A549 (cell line): ENCODE measurements at regions not wholly inside any gene's neighbourhood (a gene's known extent, or its start where the extent isn't known, plus 50 kb on each side); places are given as distances from the start of the nearest gene placed in this dataset.

Experiments
- ATAC-seq, 2 experiments: fragments of 200-7000 bp in 1 of 2; fragments of >200 bp in 1 of 2; cut with Nextera tagmentation in 1 of 2; cut with Tn5 transposase in 1 of 2; 3 replicates each; pipeline versions ENCODE4 v1.8.0 to v1.9.1; 2018 to 2020; ENCODE audit warnings: mild to moderate bottlenecking in 1 of 2, moderate library complexity in 1 of 2
- CTCF ChIA-PET: fragments of 300-600 bp; sonication (Branson Sonifier 250); formaldehyde crosslinking; extraction: SDS; loops from one replicate; lab custom pipeline; 2021; ENCODE audit warnings: antibody characterized with exemption, inconsistent platforms; lab: Yijun Ruan, JAX
- POLR2A ChIA-PET: fragments of 350-600 bp; formaldehyde crosslinking; extraction: SDS; loops from one replicate; lab custom pipeline; 2021; ENCODE audit warnings: antibody characterized with exemption, inconsistent platforms; lab: Yijun Ruan, JAX
- DNase-seq, 2 experiments: peaks; one replicate each; pipeline versions ENCODE4 v3.0.0 to v3.0.0-alpha.2; 2011 to 2016; ENCODE audit warnings: low read depth in 1 of 2, low spot score in 1 of 2
- FAIRE-seq: peaks from 2 replicates; lab custom pipeline; 2011; peaks lifted over from hg19 to GRCh38; lab: Jason Lieb, UNC
- H3K27ac ChIP-seq, 2 experiments: fragments of >200 bp; sonication (Bioruptor Twin); formaldehyde crosslinking; 3 replicates each; pipeline ENCODE4 v1.5.1; 2016 to 2017
- H3K4me1 ChIP-seq: fragments of >200 bp; sonication (Bioruptor Twin); formaldehyde crosslinking; 3 replicates; pipeline ENCODE4 v1.6.1; 2016
- H3K4me2 ChIP-seq: fragments of >200 bp; sonication (Bioruptor Twin); formaldehyde crosslinking; 3 replicates; pipeline ENCODE4 v1.6.1; 2016
- H3K4me3 ChIP-seq: fragments of >200 bp; sonication (Bioruptor Twin); formaldehyde crosslinking; 3 replicates; pipeline ENCODE4 v1.5.1; 2016
- H3K9me3 ChIP-seq: fragments of >200 bp; sonication (Bioruptor Twin); formaldehyde crosslinking; 3 replicates; pipeline ENCODE4 v1.6.1; 2016
- BCL3 ChIP-seq: fragments of >200 bp; sonication (Bioruptor Twin); formaldehyde crosslinking; IDR thresholded peaks from 3 replicates; pipeline ENCODE4 v1.6.1; 2016
- BHLHE40 ChIP-seq: IDR thresholded peaks from 2 replicates; pipeline ENCODE4 v1.6.1; 2012; ENCODE audit warnings: low read depth, low read length, inconsistent platforms
- CBX2 ChIP-seq: fragments of 200-600 bp; sonication (generic); IDR thresholded peaks from 2 replicates; pipeline ENCODE4 v1.6.1; 2016; ENCODE audit warnings: low read depth, mild to moderate bottlenecking, borderline replicate concordance
- CBX8 ChIP-seq: fragments of 200-600 bp; sonication (generic); IDR thresholded peaks from 2 replicates; pipeline ENCODE4 v1.6.1; 2016
- CHD2 ChIP-seq: fragments of 150-350 bp; IDR thresholded peaks from 2 replicates; pipeline ENCODE4 v1.6.1; 2014; ENCODE audit warnings: low read length; ENCODE audit not compliant: partially characterized antibody
- CHD4 ChIP-seq: fragments of 200-600 bp; sonication (generic); IDR thresholded peaks from 2 replicates; pipeline ENCODE4 v1.6.1; 2016; ENCODE audit warnings: antibody characterized with exemption, mild to moderate bottlenecking, borderline replicate concordance
- EHF ChIP-seq: fragments of 250-450 bp; sonication (Bioruptor Pico); IDR thresholded peaks from 2 replicates; pipeline ENCODE4 v1.5.0; 2020; ENCODE audit warnings: mild to moderate bottlenecking
- EHMT2 ChIP-seq: fragments of 200-600 bp; sonication (generic); IDR thresholded peaks from 2 replicates; pipeline ENCODE4 v1.6.1; 2016; ENCODE audit warnings: antibody characterized with exemption, low read depth, mild to moderate bottlenecking, moderate library complexity
- EP300 ChIP-seq, 2 experiments: fragments of >200 bp; sonication (Bioruptor Twin); formaldehyde crosslinking; IDR thresholded peaks; 2 replicates in 1 of 2; 3 replicates in 1 of 2; pipeline ENCODE4 v1.6.1; 2016 to 2017
- GATA3 ChIP-seq: IDR thresholded peaks from 2 replicates; pipeline ENCODE4 v1.6.1; 2012; ENCODE audit warnings: borderline replicate concordance
- HDAC2 ChIP-seq: fragments of 200-600 bp; sonication (generic); IDR thresholded peaks from 2 replicates; pipeline ENCODE4 v1.6.1; 2016
- HES2 ChIP-seq: fragments of >200 bp; sonication (Bioruptor Twin); formaldehyde crosslinking; IDR thresholded peaks from 2 replicates; pipeline ENCODE4 v1.6.1; 2016
- HOXA7 ChIP-seq: fragments of 250-450 bp; sonication (Bioruptor Pico); IDR thresholded peaks from 2 replicates; pipeline ENCODE4 v1.5.0; 2020; ENCODE audit warnings: mild to moderate bottlenecking, moderate library complexity
- JUN ChIP-seq, 2 experiments: fragments of >200 bp; sonication (Bioruptor Twin); formaldehyde crosslinking; IDR thresholded peaks; 2 replicates in 1 of 2; 3 replicates in 1 of 2; pipeline ENCODE4 v1.6.1; 2016 to 2017
- JUNB ChIP-seq: fragments of >200 bp; sonication (Bioruptor Twin); formaldehyde crosslinking; IDR thresholded peaks from 2 replicates; pipeline ENCODE4 v1.6.1; 2016
- MAX ChIP-seq: IDR thresholded peaks from 2 replicates; pipeline ENCODE4 v1.6.1; 2012
- MAZ ChIP-seq: fragments of 150-350 bp; IDR thresholded peaks from 2 replicates; pipeline ENCODE4 v1.6.1; 2014; ENCODE audit warnings: antibody characterized with exemption, low read depth, low read length, borderline replicate concordance
- NR3C1 ChIP-seq: fragments of >200 bp; sonication (Bioruptor Twin); formaldehyde crosslinking; IDR thresholded peaks from 3 replicates; pipeline ENCODE4 v1.6.1; 2017
- PBX3 ChIP-seq: IDR thresholded peaks from 2 replicates; pipeline ENCODE4 v1.6.1; 2012
- PHF8 ChIP-seq: fragments of 200-600 bp; sonication (generic); IDR thresholded peaks from 2 replicates; pipeline ENCODE4 v1.6.1; 2016; ENCODE audit warnings: low read depth, mild to moderate bottlenecking, antibody characterized with exemption, moderate library complexity, borderline replicate concordance
- POLR2A ChIP-seq: IDR thresholded peaks from 2 replicates; pipeline ENCODE4 v1.6.1; 2012; ENCODE audit warnings: mild to moderate bottlenecking, low read length
- POLR2AphosphoS2 ChIP-seq: conservative IDR thresholded peaks from 2 replicates; pipeline ENCODE4 v1.6.1; 2012; ENCODE audit warnings: low read length, improper control_type of control experiment, inconsistent platforms
- RAD21 ChIP-seq, 2 experiments: fragments of >200 bp in 1 of 2; sonication (Bioruptor Twin) in 1 of 2; formaldehyde crosslinking in 1 of 2; IDR thresholded peaks in 1 of 2; conservative IDR thresholded peaks in 1 of 2; 2 replicates in 1 of 2; 3 replicates in 1 of 2; pipeline ENCODE4 v1.6.1; 2012 to 2018; ENCODE audit warnings: inconsistent platforms in 1 of 2
- RARB ChIP-seq: fragments of 250-450 bp; sonication (Bioruptor Pico); IDR thresholded peaks from 2 replicates; pipeline ENCODE4 v1.8.0; 2021; ENCODE audit warnings: mild to moderate bottlenecking, moderate library complexity
- RNF2 ChIP-seq: fragments of 200-600 bp; sonication (generic); IDR thresholded peaks from 2 replicates; pipeline ENCODE4 v1.6.1; 2016; ENCODE audit warnings: low read depth, mild to moderate bottlenecking, antibody characterized with exemption, moderate library complexity, borderline replicate concordance
- SMC3 ChIP-seq: fragments of >200 bp; sonication (Bioruptor Twin); formaldehyde crosslinking; IDR thresholded peaks from 3 replicates; pipeline ENCODE4 v1.6.1; 2018; ENCODE audit warnings: inconsistent platforms
- SREBF2 ChIP-seq: fragments of 450-650 bp; IDR thresholded peaks from 2 replicates; pipeline ENCODE4 v1.6.1; 2014; ENCODE audit warnings: mild to moderate bottlenecking, moderate library complexity
- ZFP36 ChIP-seq: fragments of 450-650 bp; IDR thresholded peaks from 2 replicates; pipeline ENCODE4 v1.6.1; 2014; ENCODE audit warnings: borderline replicate concordance; ENCODE audit not compliant: partially characterized antibody
- ZNF302 ChIP-seq: fragments of 250-450 bp; sonication (Bioruptor Pico); IDR thresholded peaks from 2 replicates; pipeline ENCODE4 v1.9.0; 2021; ENCODE audit warnings: inconsistent platforms, mild to moderate bottlenecking, moderate library complexity
- WGBS: methylation state at CpG from one replicate; pipeline ENCODE4 v1.1.6; 2017; ENCODE audit errors: missing lambda C conversion rate; 5-methylcytosine and 5-hydroxymethylcytosine counted together
- TF ChIP-seq, protein P1 (sequence below): fragments of >200 bp; sonication (Bioruptor Twin); formaldehyde crosslinking; IDR thresholded peaks from 3 replicates; pipeline ENCODE4 v1.5.1; 2016
- TF ChIP-seq, protein P2 (sequence below): fragments of 450-650 bp; IDR thresholded peaks from 2 replicates; pipeline ENCODE4 v1.6.1; 2014; ENCODE audit warnings: antibody characterized with exemption
- TF ChIP-seq, protein P3 (sequence below): fragments of 200-600 bp; sonication (generic); IDR thresholded peaks from 2 replicates; pipeline ENCODE4 v1.6.1; 2016; ENCODE audit warnings: antibody characterized with exemption, mild to moderate bottlenecking, moderate library complexity

DNA sequence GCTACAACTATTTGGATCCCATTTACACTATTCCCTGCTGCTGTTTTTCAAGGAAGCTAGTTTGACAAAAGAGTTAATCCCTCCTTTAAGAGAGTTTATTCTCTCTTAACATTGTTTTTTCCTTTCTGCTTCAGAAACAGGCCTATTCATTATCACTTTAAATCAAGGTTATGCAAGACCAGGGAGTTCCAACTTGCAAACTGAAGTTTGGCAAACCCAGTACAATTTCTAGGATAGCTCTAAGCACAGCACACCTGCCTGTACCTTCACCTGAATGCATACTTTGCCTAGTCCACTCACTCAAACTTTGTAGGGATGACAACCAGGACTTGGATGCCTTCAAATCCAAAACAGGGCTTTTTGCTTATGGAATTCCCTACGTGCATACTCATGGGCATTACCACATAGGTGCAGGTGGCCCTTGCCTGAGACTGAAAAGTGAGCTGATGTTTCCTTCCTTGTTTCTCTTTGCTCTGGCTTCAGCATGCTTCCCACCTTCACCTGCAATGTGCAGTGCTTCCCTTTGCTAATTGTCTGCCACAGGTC is 193.8 kb upstream of the MMADHC start:
- CTCF ChIA-PET = no interaction called here
- Histone ChIP-seq H3K4me3 (no peak overlapping the region), H3K9me3 (no peaks in the 10 kb centered on the region), H3K27ac (no peak overlapping the region), H3K4me2 (no peak overlapping the region), H3K4me1 (no peaks in the 10 kb centered on the region)
- FAIRE-seq (no peak), ATAC-seq (no peak), DNase-seq (no peak)
- POLR2A ChIA-PET = no interaction called here
- TF ChIP-seq POLR2AphosphoS2 = no peak
- no peak for TF ChIP-seq POLR2A
- no peak for TF ChIP-seq PBX3
- no peak for TF ChIP-seq BHLHE40
- TF ChIP-seq JUN (IDR thresholded peaks at IDR 0.05) = no peak
- no peak for TF ChIP-seq SREBF2
- TF ChIP-seq JUNB = no peak
- no peak for TF ChIP-seq HOXA7
- no peak for TF ChIP-seq BCL3
- TF ChIP-seq SMC3 = no peak
- no peak for TF ChIP-seq HDAC2
- TF ChIP-seq CHD4 = no peak
- no peak for TF ChIP-seq ZFP36
- TF ChIP-seq EHF (CRISPR knock-in tag) = no peak
- no peak for TF ChIP-seq CBX2
- no peak for TF ChIP-seq RAD21 (conservative IDR thresholded peaks at IDR 0.05 in 1 of 2, IDR thresholded peaks at IDR 0.05 in 1 of 2)
- TF ChIP-seq MAX = no peak
- no peak for TF ChIP-seq MAZ
- TF ChIP-seq RARB (CRISPR knock-in tag) = no peak
- no peak for TF ChIP-seq HES2
- WGBS = 75% methylated on average over 1 of the region's 1 CpG

- H3K4me3 ChIP-seq = no peak overlapping the region
- 57% methylated on average over 1 of the region's 1 CpG for WGBS
- H3K4me1 ChIP-seq = peaks cover 23% of the 10 kb centered on the region
- no peak for TF ChIP-seq NR3C1
- no peak for TF ChIP-seq GATA3
- no peak for TF ChIP-seq PHF8
- TF ChIP-seq, protein P1, sequence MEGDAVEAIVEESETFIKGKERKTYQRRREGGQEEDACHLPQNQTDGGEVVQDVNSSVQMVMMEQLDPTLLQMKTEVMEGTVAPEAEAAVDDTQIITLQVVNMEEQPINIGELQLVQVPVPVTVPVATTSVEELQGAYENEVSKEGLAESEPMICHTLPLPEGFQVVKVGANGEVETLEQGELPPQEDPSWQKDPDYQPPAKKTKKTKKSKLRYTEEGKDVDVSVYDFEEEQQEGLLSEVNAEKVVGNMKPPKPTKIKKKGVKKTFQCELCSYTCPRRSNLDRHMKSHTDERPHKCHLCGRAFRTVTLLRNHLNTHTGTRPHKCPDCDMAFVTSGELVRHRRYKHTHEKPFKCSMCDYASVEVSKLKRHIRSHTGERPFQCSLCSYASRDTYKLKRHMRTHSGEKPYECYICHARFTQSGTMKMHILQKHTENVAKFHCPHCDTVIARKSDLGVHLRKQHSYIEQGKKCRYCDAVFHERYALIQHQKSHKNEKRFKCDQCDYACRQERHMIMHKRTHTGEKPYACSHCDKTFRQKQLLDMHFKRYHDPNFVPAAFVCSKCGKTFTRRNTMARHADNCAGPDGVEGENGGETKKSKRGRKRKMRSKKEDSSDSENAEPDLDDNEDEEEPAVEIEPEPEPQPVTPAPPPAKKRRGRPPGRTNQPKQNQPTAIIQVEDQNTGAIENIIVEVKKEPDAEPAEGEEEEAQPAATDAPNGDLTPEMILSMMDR = no peak
- TF ChIP-seq, protein P2, sequence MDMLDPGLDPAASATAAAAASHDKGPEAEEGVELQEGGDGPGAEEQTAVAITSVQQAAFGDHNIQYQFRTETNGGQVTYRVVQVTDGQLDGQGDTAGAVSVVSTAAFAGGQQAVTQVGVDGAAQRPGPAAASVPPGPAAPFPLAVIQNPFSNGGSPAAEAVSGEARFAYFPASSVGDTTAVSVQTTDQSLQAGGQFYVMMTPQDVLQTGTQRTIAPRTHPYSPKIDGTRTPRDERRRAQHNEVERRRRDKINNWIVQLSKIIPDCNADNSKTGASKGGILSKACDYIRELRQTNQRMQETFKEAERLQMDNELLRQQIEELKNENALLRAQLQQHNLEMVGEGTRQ = no peak
- TF ChIP-seq EP300 (IDR thresholded peaks at IDR 0.05) = no peak
- TF ChIP-seq JUNB = no peak
- no peak for TF ChIP-seq CBX8
- TF ChIP-seq EHMT2 = no peak
- no peak for TF ChIP-seq ZNF302
- no peak for TF ChIP-seq CHD2
- no peak for TF ChIP-seq HDAC2
- TF ChIP-seq, protein P3, sequence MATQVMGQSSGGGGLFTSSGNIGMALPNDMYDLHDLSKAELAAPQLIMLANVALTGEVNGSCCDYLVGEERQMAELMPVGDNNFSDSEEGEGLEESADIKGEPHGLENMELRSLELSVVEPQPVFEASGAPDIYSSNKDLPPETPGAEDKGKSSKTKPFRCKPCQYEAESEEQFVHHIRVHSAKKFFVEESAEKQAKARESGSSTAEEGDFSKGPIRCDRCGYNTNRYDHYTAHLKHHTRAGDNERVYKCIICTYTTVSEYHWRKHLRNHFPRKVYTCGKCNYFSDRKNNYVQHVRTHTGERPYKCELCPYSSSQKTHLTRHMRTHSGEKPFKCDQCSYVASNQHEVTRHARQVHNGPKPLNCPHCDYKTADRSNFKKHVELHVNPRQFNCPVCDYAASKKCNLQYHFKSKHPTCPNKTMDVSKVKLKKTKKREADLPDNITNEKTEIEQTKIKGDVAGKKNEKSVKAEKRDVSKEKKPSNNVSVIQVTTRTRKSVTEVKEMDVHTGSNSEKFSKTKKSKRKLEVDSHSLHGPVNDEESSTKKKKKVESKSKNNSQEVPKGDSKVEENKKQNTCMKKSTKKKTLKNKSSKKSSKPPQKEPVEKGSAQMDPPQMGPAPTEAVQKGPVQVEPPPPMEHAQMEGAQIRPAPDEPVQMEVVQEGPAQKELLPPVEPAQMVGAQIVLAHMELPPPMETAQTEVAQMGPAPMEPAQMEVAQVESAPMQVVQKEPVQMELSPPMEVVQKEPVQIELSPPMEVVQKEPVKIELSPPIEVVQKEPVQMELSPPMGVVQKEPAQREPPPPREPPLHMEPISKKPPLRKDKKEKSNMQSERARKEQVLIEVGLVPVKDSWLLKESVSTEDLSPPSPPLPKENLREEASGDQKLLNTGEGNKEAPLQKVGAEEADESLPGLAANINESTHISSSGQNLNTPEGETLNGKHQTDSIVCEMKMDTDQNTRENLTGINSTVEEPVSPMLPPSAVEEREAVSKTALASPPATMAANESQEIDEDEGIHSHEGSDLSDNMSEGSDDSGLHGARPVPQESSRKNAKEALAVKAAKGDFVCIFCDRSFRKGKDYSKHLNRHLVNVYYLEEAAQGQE = no peak
- TF ChIP-seq RNF2 = no peak
- H3K4me2 ChIP-seq = no peak overlapping the region
- H3K27ac ChIP-seq = no peak overlapping the region
- ChIA-PET POLR2A (no interaction called here), CTCF (no interaction called here)
- DNase-seq (no peak), ATAC-seq (no peak), FAIRE-seq (no peak)
- H3K9me3 ChIP-seq = no peaks in the 10 kb centered on the region
Observed at GRCh38 chr2:149773006-149773405, 185.4 kb upstream of the MMADHC start.
